DND-41 (cell line): ENCODE measurements at regions not wholly inside any gene's neighbourhood (a gene's known extent, or its start where the extent isn't known, plus 50 kb on each side); places are given as distances from the start of the nearest gene placed in this dataset.

Experiments used
- CTCF ChIP-seq: IDR thresholded peaks from 2 replicates; pipeline ENCODE4 v1.5.1; 2012; ENCODE audit warnings: borderline replicate concordance, low read length, moderate library complexity, mild to moderate bottlenecking; ENCODE audit not compliant: poor library complexity, severe bottlenecking; ENCODE audit errors: extremely low read depth
- EZH2 ChIP-seq: IDR thresholded peaks from 3 replicates; pipeline ENCODE4 v1.6.1; 2012; ENCODE audit warnings: borderline replicate concordance, low read depth, mild to moderate bottlenecking, moderate library complexity, low read length, inconsistent platforms; ENCODE audit not compliant: severe bottlenecking

GRCh38 chr6:90868256-90868655 is 281.4 kb upstream of the MAP3K7 start:
- TF ChIP-seq CTCF (no peak), EZH2 (no peak)
